ENCODE measurements at regions not wholly inside any gene's neighbourhood (a gene's known extent, or its start where the extent isn't known, plus 50 kb on each side); places are given as distances from the start of the nearest gene placed in this dataset.

GRCh38 chr15:89405494-89405893 is 70.9 kb upstream of the POLG start:
- TF ChIP-seq ZFX (IDR thresholded peaks at IDR 0.05; ENCODE audit: borderline replicate concordance) (no peak), CTCF (IDR thresholded peaks at IDR 0.05) (no peak)
- no peak overlapping the region for H3K27ac ChIP-seq

- no peak overlapping the region for H3K27ac ChIP-seq
Measured at GRCh38 chr15:89404023-89404422, 69.4 kb upstream of the POLG start.

DNA sequence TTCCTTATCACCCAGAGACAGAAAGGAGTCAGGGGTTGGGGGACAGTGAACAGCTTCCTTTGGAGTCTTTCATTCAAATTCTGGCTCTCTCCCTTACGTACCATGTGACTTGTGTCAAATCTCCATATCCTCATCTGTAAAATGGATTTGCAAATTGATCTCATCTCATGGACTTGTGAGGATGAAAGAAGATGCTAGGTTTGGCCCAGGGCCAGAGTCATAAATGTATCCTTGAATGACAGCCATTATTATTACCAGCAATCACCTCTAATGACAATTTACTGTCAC is 67.8 kb upstream of the POLG start:
- TF ChIP-seq ZFX (IDR thresholded peaks at IDR 0.05; ENCODE audit: borderline replicate concordance), result no peak
- TF ChIP-seq CTCF (IDR thresholded peaks at IDR 0.05), result no peak

More at GRCh38 chr15:89404023-89404422, 69.4 kb upstream of the POLG start:
- TF ChIP-seq CTCF (IDR thresholded peaks at IDR 0.05), result no peak
- no peak for TF ChIP-seq ZFX (IDR thresholded peaks at IDR 0.05; ENCODE audit: borderline replicate concordance)

DNA sequence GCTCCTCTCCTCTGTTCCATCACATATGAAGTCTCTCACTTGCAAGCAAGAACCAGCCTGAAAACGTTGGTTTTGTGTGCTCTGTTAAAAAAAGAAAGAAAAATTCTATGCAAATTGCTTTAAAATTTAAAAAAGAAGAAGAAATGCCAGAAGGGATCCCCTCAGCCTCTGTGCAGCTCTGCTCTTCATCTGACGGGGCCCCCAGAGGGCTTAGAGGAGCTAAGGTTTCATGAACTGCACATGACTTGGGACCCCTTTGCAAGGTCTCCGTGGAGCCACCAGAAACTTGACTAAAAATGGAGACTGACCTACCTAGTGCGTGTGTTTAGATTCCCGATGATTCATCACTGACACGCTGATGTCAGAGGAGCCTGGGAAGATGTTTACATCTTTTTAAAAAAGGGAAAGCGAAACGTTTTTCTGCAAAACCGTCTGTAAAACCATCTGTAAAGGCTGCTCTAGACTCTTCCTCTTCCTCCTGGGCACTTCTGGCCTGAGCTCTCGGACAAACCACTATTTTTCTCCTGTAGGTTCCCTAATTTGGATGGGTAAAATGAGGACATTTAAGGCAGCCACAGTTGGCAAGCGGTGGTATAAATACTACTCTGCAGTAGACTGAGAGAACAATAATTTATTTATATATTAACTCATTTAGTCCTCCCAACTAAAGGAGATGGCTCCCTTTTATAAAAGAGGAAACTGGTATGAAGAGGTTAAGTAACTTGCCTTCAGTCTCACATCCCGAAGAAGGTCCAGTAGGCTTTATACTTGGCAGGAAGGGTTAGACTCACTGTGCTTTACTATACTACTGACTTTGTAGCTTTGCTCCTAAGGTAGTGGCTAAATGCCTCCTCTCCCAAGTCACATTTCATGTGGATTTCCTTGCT is 67.2 kb upstream of the POLG start:
- H3K27ac ChIP-seq, result no peak overlapping the region
- TF ChIP-seq CTCF (IDR thresholded peaks at IDR 0.05) (no peak), ZFX (IDR thresholded peaks at IDR 0.05; ENCODE audit: borderline replicate concordance) (no peak)

More for the DNA sequence above, 67.8 kb upstream of the POLG start:
- no peak overlapping the region for H3K27ac ChIP-seq

DNA sequence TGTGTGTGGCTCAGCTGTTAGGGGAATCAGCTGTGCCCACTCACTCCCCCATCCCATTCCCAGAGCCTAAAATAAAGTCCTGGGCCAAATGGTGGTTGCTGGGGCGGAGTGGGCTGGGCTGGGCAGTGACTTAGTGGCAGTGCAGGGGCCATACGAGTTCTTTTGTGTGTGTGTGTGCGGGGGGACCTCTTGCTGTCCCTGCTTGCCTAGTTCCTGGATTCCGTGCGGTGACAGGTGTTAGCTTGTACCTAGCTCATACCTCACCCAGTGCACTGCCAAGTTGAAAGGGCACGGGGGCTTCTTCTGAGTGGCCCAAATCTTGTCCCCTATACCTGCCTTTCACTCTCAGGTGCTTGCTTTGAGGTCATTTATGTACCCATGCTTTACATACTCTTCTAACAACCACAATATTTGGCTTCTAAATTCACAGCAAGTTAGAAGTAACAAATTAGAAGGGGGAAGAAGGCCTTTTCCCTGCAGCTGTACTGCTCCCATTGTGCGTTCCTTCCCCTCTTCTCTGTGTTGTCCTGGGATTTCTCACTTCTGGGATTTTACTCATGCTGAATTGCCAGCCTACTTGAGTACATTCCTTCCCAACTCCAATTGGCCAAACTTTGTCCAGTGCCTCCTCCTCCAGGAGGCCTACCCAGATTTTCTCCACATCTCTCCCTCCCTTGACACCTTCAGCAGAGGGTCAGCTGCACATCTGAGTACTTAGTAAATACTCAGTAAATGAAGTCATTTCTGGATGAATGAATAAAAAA is 66.3 kb upstream of the POLG start:
- no peak overlapping the region for H3K27ac ChIP-seq
- TF ChIP-seq ZFX (IDR thresholded peaks at IDR 0.05; ENCODE audit: borderline replicate concordance) (no peak), CTCF (IDR thresholded peaks at IDR 0.05) (no peak)

DNA sequence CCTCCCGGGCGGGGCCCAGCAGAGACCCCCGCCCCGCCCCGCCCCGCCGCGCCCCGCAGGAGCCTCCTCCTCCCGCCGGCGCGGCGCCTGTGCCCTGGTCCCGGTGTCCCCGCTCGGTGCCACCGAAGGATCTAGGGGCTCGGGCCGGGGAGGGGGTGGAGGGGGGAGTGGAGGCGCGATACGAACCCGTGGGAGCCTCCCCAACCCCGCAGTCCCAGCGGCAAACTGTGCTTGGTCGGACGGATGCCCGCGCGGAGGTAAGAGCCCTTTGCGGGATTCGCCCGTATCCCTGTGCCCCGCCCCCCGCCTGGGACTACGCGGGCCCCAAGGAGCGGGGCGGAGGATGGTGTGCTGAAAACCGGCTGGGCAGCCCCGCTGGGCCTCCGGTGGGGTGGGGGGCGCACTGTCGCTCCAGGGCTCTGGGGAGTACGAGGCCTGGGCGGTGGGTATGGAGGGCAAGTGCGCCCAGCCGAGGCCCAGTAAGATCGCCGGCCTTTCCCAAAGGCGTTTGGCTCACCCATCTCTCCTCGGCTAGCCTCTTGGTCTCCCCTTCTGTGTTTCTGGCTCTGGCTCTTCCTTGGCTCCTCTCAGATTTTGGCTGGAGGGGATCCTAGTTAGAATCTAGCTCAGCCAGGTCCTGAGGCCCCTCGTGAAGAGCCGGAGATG is 65.6 kb upstream of the POLG start:
- H3K27ac ChIP-seq, result peak overlapping the region; percentile 44; the same call in 1 of the 2 replicates
- TF ChIP-seq ZFX (IDR thresholded peaks at IDR 0.05; ENCODE audit: borderline replicate concordance), result no peak
- no peak for TF ChIP-seq CTCF (IDR thresholded peaks at IDR 0.05)

All from 22Rv1 (cell line).